ENCODE measurements at regions not wholly inside any gene's neighbourhood (a gene's known extent, or its start where the extent isn't known, plus 50 kb on each side); places are given as distances from the start of the nearest gene placed in this dataset.
"Not testable (repeated sequence)": the region's sequence is repeated elsewhere in the genome, so short reads cannot be mapped to it uniquely, and the experiment has no call there.

DNA sequence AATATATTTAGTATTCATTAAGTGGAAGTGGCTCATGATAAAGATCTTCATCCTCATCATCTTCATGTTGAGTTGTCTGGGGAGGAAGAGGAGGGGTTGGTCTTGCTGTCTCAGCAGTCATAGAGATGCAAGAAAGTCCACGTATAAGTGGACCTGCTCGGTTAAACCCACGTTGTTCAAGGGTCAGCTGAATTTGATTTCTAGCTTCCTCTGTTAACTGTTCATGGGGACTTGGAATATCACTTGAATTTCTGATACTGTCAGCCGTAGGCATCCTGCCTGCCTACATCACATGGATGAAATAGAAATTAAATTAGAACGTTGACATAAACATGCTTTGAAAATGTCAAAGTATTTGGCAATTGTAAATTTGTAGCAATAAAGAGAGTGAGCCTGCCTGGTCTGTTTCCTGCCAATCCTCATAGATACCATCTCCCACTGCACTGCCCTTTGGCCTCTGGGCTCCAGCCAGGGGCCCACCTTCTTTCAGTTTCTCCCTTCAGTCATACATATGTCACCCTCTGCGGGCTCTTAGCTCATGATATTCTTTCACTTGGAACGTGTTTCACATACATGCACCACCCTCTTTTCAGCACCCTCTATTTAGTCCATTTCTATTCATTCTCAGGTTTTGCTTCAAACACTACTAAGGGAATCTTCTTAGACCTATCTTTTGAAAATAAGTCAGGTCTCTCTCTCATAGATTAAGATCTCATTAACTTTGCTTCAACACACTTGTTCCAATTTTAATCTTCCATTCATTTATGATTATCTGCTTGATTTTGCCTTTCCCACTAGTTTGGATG is 376.3 kb downstream of the IPMK start:
- Histone ChIP-seq H3K36me3 (ENCODE audit: control insufficient read depth in 4 of 4, insufficient read depth in 4 of 4, low read length in 3 of 4) (no peaks in the 10 kb centered on the region), H3K27me3 (replicated peaks in 2 of 5; ENCODE audit: control insufficient read depth in 4 of 5, insufficient read depth in 5 of 5, low read length in 4 of 5) (no peaks in the 10 kb centered on the region), H3K4me3 (ENCODE audit: control insufficient read depth in 1 of 7, extremely low read depth in 1 of 7, insufficient read depth in 4 of 7, low read depth in 2 of 7, low read length in 6 of 7) (no peak overlapping the region), H3K27ac (ENCODE audit: insufficient read depth in 1 of 2, low read depth in 1 of 2, low read length in 2 of 2, poor library complexity in 1 of 2, severe bottlenecking in 2 of 2) (no peak overlapping the region), H3K9me3 (ENCODE audit: control extremely low read depth in 1 of 5, control insufficient read depth in 4 of 5, insufficient read depth in 2 of 5, low read depth in 1 of 5, low read length in 4 of 5) (peaks cover 0 to 1% (median 0%) of the 10 kb centered on the region in 5 experiments), H3K4me1 (ENCODE audit: control extremely low read depth in 1 of 4, control insufficient read depth in 4 of 4, insufficient read depth in 4 of 4, low read length in 3 of 4) (no peaks in the 10 kb centered on the region)
- WGBS (ENCODE audit: insufficient coverage), result 89% methylated on average over 6 of the region's 7 CpGs
- CTCF ChIA-PET, result no interaction called here
- POLR2A ChIA-PET, result no interaction called here
- no peak for DNase-seq

DNA sequence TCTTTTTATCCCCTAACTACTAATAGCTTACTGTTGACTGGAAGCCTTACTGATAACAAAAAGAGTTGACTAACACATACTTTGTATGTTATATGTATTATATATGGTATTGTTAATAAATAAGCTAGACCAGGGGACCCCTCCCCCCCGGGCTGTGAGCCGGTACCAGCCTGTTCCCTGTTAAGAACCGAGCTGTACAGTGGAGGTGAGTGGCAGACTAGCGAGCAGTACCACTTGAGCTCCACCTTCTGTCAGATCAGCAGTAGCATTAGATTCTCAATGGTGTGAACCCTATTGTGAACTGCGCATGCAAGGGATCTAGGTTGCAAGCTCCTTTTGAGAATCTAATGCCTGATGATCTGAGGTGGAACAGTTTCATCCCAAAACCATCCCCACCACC is 377.0 kb downstream of the IPMK start:
- WGBS (ENCODE audit: insufficient coverage), result 100% methylated on average over 3 of the region's 5 CpGs
- Histone ChIP-seq H3K4me3 (ENCODE audit: control insufficient read depth in 1 of 7, extremely low read depth in 1 of 7, insufficient read depth in 4 of 7, low read depth in 2 of 7, low read length in 6 of 7) (no peak overlapping the region), H3K36me3 (ENCODE audit: control insufficient read depth in 4 of 4, insufficient read depth in 4 of 4, low read length in 3 of 4) (no peaks in the 10 kb centered on the region), H3K4me1 (ENCODE audit: control extremely low read depth in 1 of 4, control insufficient read depth in 4 of 4, insufficient read depth in 4 of 4, low read length in 3 of 4) (no peaks in the 10 kb centered on the region), H3K27ac (ENCODE audit: insufficient read depth in 1 of 2, low read depth in 1 of 2, low read length in 2 of 2, poor library complexity in 1 of 2, severe bottlenecking in 2 of 2) (no peak overlapping the region), H3K27me3 (replicated peaks in 2 of 5; ENCODE audit: control insufficient read depth in 4 of 5, insufficient read depth in 5 of 5, low read length in 4 of 5) (no peaks in the 10 kb centered on the region), H3K9me3 (ENCODE audit: control extremely low read depth in 1 of 5, control insufficient read depth in 4 of 5, insufficient read depth in 2 of 5, low read depth in 1 of 5, low read length in 4 of 5) (peaks cover 0 to 1% (median 0%) of the 10 kb centered on the region in 5 experiments)
- CTCF ChIA-PET, result interaction anchor here (0.6 kb wide), 1 partner anchor 260 kb away, joined by 3 read pairs; no protein-coding TSS in a partner anchor
- POLR2A ChIA-PET, result no interaction called here
- no peak for DNase-seq

DNA sequence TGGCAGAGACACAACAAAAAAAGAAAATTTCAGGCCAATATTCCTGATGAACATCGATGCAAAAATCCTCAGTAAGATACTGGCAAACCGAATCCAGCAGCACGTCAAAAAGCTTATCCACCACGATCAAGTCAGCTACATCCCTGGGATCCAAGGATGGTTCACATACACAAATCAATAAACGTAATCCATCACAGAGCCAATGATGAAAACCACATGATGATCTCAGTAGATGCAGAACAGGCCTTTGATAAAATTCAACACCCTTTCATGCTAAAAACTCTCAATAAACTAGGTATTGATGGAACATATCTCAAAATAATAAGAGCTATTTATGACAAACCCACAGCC is 382.1 kb downstream of the IPMK start:
- CTCF ChIA-PET, result interaction anchor here (0.8 kb wide), 1 partner anchor 11 kb away, joined by 3 read pairs; no protein-coding TSS in a partner anchor
- POLR2A ChIA-PET; H3K36me3 ChIP-seq (ENCODE audit: control insufficient read depth in 4 of 4, insufficient read depth in 4 of 4, low read length in 3 of 4); H3K4me3 ChIP-seq (ENCODE audit: control insufficient read depth in 1 of 7, extremely low read depth in 1 of 7, insufficient read depth in 4 of 7, low read depth in 2 of 7, low read length in 6 of 7); H3K4me1 ChIP-seq (ENCODE audit: control extremely low read depth in 1 of 4, control insufficient read depth in 4 of 4, insufficient read depth in 4 of 4, low read length in 3 of 4); H3K27me3 ChIP-seq (replicated peaks in 2 of 5; ENCODE audit: control insufficient read depth in 4 of 5, insufficient read depth in 5 of 5, low read length in 4 of 5); H3K27ac ChIP-seq (ENCODE audit: insufficient read depth in 1 of 2, low read depth in 1 of 2, low read length in 2 of 2, poor library complexity in 1 of 2, severe bottlenecking in 2 of 2); DNase-seq; H3K9me3 ChIP-seq (ENCODE audit: control extremely low read depth in 1 of 5, control insufficient read depth in 4 of 5, insufficient read depth in 2 of 5, low read depth in 1 of 5, low read length in 4 of 5): not testable (repeated sequence)
- WGBS (ENCODE audit: insufficient coverage), result 98% methylated on average over 5 of the region's 5 CpGs

DNA sequence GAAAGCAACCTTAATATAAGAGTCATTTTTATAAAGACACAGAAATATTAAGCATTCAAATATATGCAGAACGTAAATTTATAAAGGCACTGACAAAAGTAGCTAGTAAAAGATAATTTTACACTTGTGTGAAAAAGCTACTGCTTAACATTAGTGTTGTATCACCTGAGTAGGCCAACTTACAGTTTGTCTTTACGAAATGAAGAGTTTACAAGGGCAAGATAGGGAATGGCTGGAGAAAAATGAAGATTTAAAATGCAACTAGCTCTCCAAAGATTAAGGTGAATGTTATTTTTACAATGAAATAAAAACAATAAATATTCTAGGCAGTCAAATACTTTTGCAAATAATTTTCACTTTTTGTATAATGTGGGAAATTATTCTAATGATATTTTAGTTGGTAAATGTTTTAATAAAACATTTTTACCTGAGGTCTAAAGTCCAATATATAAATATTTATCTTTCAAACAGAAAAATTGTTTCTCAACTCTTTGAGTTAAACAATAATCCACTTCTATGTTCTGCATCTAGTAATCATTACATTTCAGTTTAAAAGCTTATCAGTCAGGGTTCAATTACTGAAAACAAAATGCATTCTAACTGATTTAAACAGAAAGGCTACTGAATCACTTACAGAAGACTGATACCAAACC is 382.6 kb downstream of the IPMK start:
- ChIA-PET POLR2A (no interaction called here), CTCF (interaction anchor here (0.8 kb wide), 1 partner anchor 11 kb away, joined by 3 read pairs; no protein-coding TSS in a partner anchor)
- no CpG with 5 or more reads among the region's 2 CpGs for WGBS (ENCODE audit: insufficient coverage)
- no peak overlapping the region for H3K4me3 ChIP-seq (ENCODE audit: control insufficient read depth in 1 of 7, extremely low read depth in 1 of 7, insufficient read depth in 4 of 7, low read depth in 2 of 7, low read length in 6 of 7)
- no peaks in the 10 kb centered on the region for H3K4me1 ChIP-seq (ENCODE audit: control extremely low read depth in 1 of 4, control insufficient read depth in 4 of 4, insufficient read depth in 4 of 4, low read length in 3 of 4)
- no peak overlapping the region for H3K27ac ChIP-seq (ENCODE audit: insufficient read depth in 1 of 2, low read depth in 1 of 2, low read length in 2 of 2, poor library complexity in 1 of 2, severe bottlenecking in 2 of 2)
- H3K36me3 ChIP-seq (ENCODE audit: control insufficient read depth in 4 of 4, insufficient read depth in 4 of 4, low read length in 3 of 4), result no peaks in the 10 kb centered on the region
- no peak for DNase-seq
- H3K9me3 ChIP-seq (ENCODE audit: control extremely low read depth in 1 of 5, control insufficient read depth in 4 of 5, insufficient read depth in 2 of 5, low read depth in 1 of 5, low read length in 4 of 5), result no peaks in the 10 kb centered on the region
- H3K27me3 ChIP-seq (replicated peaks in 2 of 5; ENCODE audit: control insufficient read depth in 4 of 5, insufficient read depth in 5 of 5, low read length in 4 of 5), result no peaks in the 10 kb centered on the region

DNA sequence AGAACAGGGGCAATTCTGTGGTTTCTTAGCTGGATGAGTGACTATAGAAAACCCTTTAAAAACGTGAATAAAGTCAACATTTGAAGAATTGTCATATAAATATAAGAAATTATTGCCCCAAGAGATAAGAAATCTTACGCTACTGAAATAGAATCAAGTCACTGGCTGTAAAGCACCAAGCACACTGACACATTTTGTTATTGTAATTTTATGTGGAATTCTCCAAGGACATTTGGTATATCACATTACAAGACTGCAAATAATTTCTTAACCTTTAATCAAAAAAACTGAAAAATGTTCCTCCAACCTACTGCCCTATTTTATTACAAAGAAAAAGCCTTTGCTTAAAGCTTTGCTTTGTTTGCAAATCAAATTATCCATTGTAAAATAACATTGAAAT is 383.3 kb downstream of the IPMK start:
- Histone ChIP-seq H3K36me3 (ENCODE audit: control insufficient read depth in 4 of 4, insufficient read depth in 4 of 4, low read length in 3 of 4) (no peaks in the 10 kb centered on the region), H3K9me3 (ENCODE audit: control extremely low read depth in 1 of 5, control insufficient read depth in 4 of 5, insufficient read depth in 2 of 5, low read depth in 1 of 5, low read length in 4 of 5) (no peaks in the 10 kb centered on the region), H3K27ac (ENCODE audit: insufficient read depth in 1 of 2, low read depth in 1 of 2, low read length in 2 of 2, poor library complexity in 1 of 2, severe bottlenecking in 2 of 2) (no peak overlapping the region), H3K4me1 (ENCODE audit: control extremely low read depth in 1 of 4, control insufficient read depth in 4 of 4, insufficient read depth in 4 of 4, low read length in 3 of 4) (no peaks in the 10 kb centered on the region), H3K27me3 (replicated peaks in 2 of 5; ENCODE audit: control insufficient read depth in 4 of 5, insufficient read depth in 5 of 5, low read length in 4 of 5) (no peaks in the 10 kb centered on the region), H3K4me3 (ENCODE audit: control insufficient read depth in 1 of 7, extremely low read depth in 1 of 7, insufficient read depth in 4 of 7, low read depth in 2 of 7, low read length in 6 of 7) (no peak overlapping the region)
- no peak for DNase-seq
- ChIA-PET POLR2A (no interaction called here), CTCF (no interaction called here)
- no CpG with 5 or more reads among the region's 2 CpGs for WGBS (ENCODE audit: insufficient coverage)

DNA sequence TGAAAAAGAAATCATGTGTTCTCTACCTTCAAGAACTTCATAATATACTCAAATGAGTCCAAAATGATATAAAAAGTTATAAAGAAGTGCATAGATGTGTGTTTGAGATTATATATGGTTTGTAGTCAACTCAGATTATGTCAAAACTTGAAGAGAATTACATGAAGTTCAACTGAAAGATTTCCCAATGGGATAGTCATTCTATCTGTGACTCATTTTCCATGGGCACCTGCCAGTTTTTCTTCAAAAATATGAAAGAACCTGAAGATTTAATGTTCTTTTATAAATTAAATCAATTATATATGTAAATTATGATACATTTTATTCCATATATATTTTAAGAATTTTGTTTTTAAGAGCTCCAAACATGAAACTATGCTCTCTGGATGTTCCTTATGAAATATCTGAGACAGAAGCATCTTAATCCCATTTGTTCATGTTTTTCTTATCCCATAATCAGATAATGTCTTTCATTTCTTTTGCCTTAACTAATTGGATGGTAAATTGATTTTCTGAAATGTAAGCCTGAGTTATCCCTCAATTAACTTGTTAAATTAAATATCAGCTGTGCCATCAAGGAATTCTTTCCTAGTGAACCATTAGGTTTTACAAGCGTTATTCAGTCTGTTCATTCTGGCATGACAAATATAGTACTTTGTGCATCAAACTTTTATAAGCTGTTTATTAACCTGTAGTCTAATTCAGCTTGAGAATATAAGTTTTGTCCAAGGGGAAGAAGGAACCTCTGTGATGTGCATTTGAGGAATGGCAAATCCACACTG is 387.1 kb downstream of the IPMK start:
- Histone ChIP-seq H3K4me1 (ENCODE audit: control extremely low read depth in 1 of 4, control insufficient read depth in 4 of 4, insufficient read depth in 4 of 4, low read length in 3 of 4) (no peaks in the 10 kb centered on the region), H3K27me3 (replicated peaks in 2 of 5; ENCODE audit: control insufficient read depth in 4 of 5, insufficient read depth in 5 of 5, low read length in 4 of 5) (no peaks in the 10 kb centered on the region), H3K9me3 (ENCODE audit: control extremely low read depth in 1 of 5, control insufficient read depth in 4 of 5, insufficient read depth in 2 of 5, low read depth in 1 of 5, low read length in 4 of 5) (no peaks in the 10 kb centered on the region), H3K36me3 (ENCODE audit: control insufficient read depth in 4 of 4, insufficient read depth in 4 of 4, low read length in 3 of 4) (no peaks in the 10 kb centered on the region), H3K4me3 (ENCODE audit: control insufficient read depth in 1 of 7, extremely low read depth in 1 of 7, insufficient read depth in 4 of 7, low read depth in 2 of 7, low read length in 6 of 7) (no peak overlapping the region), H3K27ac (ENCODE audit: insufficient read depth in 1 of 2, low read depth in 1 of 2, low read length in 2 of 2, poor library complexity in 1 of 2, severe bottlenecking in 2 of 2) (no peak overlapping the region)
- CTCF ChIA-PET, result no interaction called here
- DNase-seq, result no peak
- POLR2A ChIA-PET, result no interaction called here
- WGBS (ENCODE audit: insufficient coverage), result no CpG with 5 or more reads among the region's 1 CpG

DNA sequence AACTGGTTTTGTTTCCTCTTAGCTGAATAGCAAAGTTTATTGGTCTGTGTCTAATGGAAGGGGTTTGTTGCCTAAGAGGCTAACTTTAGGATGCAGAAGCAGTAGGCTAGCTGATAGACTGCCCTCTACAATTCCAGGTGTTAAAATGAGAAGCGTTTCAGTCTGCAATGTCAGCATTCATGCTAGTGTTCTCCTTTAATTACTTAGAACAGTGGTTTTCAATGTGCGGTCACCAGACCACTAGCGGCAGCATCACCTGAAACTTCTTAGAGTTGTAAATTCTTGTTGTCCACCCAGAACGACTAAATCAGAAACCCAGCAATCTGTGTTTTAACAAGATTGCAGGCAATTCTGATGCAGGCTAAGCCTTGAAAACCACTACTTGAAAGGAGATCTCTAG is 392.9 kb downstream of the IPMK start:
- no peak overlapping the region for H3K27ac ChIP-seq (ENCODE audit: insufficient read depth in 1 of 2, low read depth in 1 of 2, low read length in 2 of 2, poor library complexity in 1 of 2, severe bottlenecking in 2 of 2)
- no peak for DNase-seq
- no peaks in the 10 kb centered on the region for H3K4me1 ChIP-seq (ENCODE audit: control extremely low read depth in 1 of 4, control insufficient read depth in 4 of 4, insufficient read depth in 4 of 4, low read length in 3 of 4)
- ChIA-PET CTCF (interaction anchor here (0.9 kb wide), 1 partner anchor 11 kb away, joined by 3 read pairs; no protein-coding TSS in a partner anchor), POLR2A (no interaction called here)
- WGBS (ENCODE audit: insufficient coverage), result 98% methylated on average over 4 of the region's 4 CpGs
- no peaks in the 10 kb centered on the region for H3K27me3 ChIP-seq (replicated peaks in 2 of 5; ENCODE audit: control insufficient read depth in 4 of 5, insufficient read depth in 5 of 5, low read length in 4 of 5)
- H3K4me3 ChIP-seq (ENCODE audit: control insufficient read depth in 1 of 7, extremely low read depth in 1 of 7, insufficient read depth in 4 of 7, low read depth in 2 of 7, low read length in 6 of 7), result no peak overlapping the region
- H3K9me3 ChIP-seq (ENCODE audit: control extremely low read depth in 1 of 5, control insufficient read depth in 4 of 5, insufficient read depth in 2 of 5, low read depth in 1 of 5, low read length in 4 of 5), result no peaks in the 10 kb centered on the region
- H3K36me3 ChIP-seq (ENCODE audit: control insufficient read depth in 4 of 4, insufficient read depth in 4 of 4, low read length in 3 of 4), result no peaks in the 10 kb centered on the region
